ENCODE measurements at regions not wholly inside any gene's neighbourhood (a gene's known extent, or its start where the extent isn't known, plus 50 kb on each side); places are given as distances from the start of the nearest gene placed in this dataset.

DNA sequence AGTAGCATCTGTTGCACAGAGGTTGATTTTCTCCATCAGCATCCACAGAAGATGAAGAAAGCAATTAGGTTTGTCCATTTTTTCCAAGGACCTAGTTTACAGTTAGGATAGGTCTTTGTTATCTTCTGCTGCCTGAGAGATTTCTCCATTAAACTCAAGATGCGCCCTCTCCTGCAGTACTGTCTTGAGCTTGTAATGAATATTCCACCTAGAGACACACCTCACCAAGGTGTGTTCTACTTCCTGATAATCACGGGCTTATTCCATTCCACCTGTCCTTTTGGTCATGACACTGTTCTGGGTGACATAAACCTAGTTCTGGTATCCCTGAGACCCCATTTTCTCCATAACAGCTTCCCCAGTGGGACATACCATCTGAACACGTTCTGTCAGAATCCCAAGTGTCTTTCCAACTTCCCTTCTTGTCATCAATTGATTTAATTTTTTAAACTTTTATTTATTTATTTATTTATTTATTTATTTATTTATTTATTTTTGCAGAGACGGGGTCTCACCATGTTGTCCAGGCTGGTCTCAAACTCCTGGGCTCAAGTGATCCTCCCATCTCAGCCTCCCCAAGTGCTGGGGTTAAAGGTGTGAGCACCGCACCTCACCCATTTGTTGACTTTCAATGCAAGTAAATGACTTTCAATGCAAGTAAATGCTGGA, 75.6 kb upstream of the HS3ST5 start:
- intact Hi-C loops (cut with DNase I): no loop called here
- no peak for ATAC-seq

DNA sequence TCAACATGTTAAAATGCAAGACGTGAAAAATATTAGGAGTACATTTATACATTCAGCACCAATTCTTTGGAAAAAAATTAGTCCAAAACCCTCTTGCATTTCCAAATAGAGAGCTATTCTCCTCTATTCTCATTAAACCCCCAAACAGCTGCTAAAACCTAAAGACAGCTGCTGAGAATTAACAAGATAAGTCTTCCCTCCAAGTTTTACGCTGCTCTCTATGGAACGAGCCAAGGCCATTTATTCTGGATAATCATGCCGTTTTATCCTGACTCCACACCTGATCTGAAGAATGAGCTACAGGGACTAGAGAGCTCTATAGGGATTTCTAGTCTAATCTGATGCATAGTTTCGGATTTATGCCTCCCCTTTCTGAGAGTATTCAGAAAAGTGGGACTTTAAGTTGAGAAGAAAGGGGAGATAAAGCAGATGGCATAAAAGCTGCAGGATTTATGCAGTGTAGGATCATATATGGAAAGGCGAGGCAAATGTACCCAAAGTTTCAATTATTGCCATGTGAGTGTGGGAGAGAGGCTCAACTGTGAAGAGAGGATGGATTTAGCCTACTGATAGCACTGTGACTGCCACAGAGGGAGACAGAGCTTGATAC, 64.7 kb upstream of the HS3ST5 start:
- ATAC-seq: no peak
- no peak for DNase-seq (ENCODE audit: missing footprints)
- intact Hi-C loops (cut with DNase I): no loop called here

More for the DNA sequence above, 75.6 kb upstream of the HS3ST5 start:
- no peak for DNase-seq (ENCODE audit: missing footprints)

DNA sequence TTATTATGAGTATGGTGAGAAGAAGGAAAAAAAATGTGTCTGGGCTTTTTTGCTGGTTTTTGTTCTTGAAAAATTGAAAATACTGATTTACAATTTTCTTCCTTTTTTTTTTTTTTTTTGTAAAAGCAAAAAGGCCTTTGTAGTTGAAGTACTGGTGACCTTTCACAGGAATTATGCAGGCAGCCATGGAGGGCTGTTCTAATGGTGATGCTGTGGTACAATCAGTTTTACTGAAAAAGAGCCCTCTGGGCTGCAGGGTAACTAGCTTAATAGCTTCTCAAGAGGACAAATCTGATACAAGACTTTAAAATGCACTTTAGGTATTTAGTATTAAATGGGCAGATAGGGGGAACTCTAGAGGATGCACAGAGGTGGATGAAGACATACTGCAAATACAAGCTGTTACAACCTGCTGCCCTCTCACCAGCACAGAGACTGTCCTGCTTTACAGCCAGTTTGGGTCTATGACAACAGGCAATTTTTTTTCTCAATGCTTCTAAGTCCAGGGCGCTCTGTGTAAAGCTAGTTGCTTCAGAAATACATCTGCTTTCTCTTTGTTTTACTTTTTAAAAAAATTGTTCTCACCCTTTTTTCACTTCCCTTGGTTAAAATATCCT, 61.6 kb upstream of the HS3ST5 start:
- intact Hi-C loops (cut with DNase I): no loop called here
- no peak for DNase-seq (ENCODE audit: missing footprints)
- no peak for ATAC-seq

- intact Hi-C loops (cut with DNase I): no loop called here
- DNase-seq (ENCODE audit: missing footprints) (no peak), ATAC-seq (no peak)
Measured at GRCh38 chr6:114403858-114404257, 61.0 kb upstream of the HS3ST5 start.

DNA sequence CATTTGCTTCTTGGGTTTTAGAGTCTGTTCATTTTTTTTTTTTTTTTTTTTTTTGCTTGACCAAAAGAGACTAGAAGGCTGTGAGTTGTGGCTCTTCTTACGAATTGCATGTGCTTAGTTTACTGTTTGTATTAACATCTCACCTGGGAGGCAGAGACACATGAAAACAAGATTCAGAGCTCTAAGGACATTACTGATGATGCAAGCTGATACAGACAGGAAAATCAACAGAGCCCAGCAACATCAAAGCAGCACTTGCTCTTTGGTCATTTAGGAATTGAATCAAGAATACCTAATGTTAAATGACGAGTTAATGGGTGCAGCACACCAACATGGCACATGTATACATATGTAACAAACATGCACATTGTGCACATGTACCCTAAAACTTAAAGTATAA, 55.7 kb upstream of the HS3ST5 start:
- ATAC-seq (no peak), DNase-seq (ENCODE audit: missing footprints) (no peak)
- intact Hi-C loops (cut with DNase I): no loop called here
